ENCODE measurements at regions not wholly inside any gene's neighbourhood (a gene's known extent, or its start where the extent isn't known, plus 50 kb on each side); places are given as distances from the start of the nearest gene placed in this dataset.

- H3K36me3 ChIP-seq (ENCODE audit: low read depth) = no peaks in the 10 kb centered on the region
- intact Hi-C loops (cut with DNase I, micrococcal nuclease) = no loop called here
- DNase-seq = no peak
- TF ChIP-seq CTCF (IDR thresholded peaks at IDR 0.05) = no peak
- no peaks in the 10 kb centered on the region for H3K4me1 ChIP-seq (ENCODE audit: low read depth)
- H3K4me3 ChIP-seq = no peak overlapping the region
- no peak for ATAC-seq
- peaks cover 3% of the 10 kb centered on the region for H3K9me3 ChIP-seq
Measured at GRCh38 chr10:10432296-10433035, 585.2 kb upstream of the CELF2 start.

GRCh38 chr10:10434312-10434711 is 583.4 kb upstream of the CELF2 start:
- no peak for DNase-seq
- Histone ChIP-seq H3K4me3 (no peak overlapping the region), H3K4me1 (ENCODE audit: low read depth) (no peaks in the 10 kb centered on the region), H3K9me3 (peaks cover 3% of the 10 kb centered on the region), H3K36me3 (ENCODE audit: low read depth) (no peaks in the 10 kb centered on the region)
- intact Hi-C loops (cut with DNase I, micrococcal nuclease) = no loop called here
- no peak for TF ChIP-seq CTCF (IDR thresholded peaks at IDR 0.05)
- ATAC-seq = no peak

- TF ChIP-seq CTCF (IDR thresholded peaks at IDR 0.05) = no peak
- Histone ChIP-seq H3K36me3 (ENCODE audit: low read depth) (no peaks in the 10 kb centered on the region), H3K4me3 (no peak overlapping the region), H3K4me1 (ENCODE audit: low read depth) (no peaks in the 10 kb centered on the region), H3K9me3 (peaks cover 3% of the 10 kb centered on the region)
- intact Hi-C loops (cut with DNase I, micrococcal nuclease) = no loop called here
- ATAC-seq (no peak), DNase-seq (no peak)
Measured at GRCh38 chr10:10437886-10438285, 579.8 kb upstream of the CELF2 start.

GRCh38 chr10:10438335-10439100 is 579.2 kb upstream of the CELF2 start:
- ATAC-seq = no peak
- H3K9me3 ChIP-seq = peaks cover 3% of the 10 kb centered on the region
- no peak for TF ChIP-seq CTCF (IDR thresholded peaks at IDR 0.05)
- no peaks in the 10 kb centered on the region for H3K4me1 ChIP-seq (ENCODE audit: low read depth)
- intact Hi-C loops (cut with DNase I, micrococcal nuclease) = no loop called here
- no peaks in the 10 kb centered on the region for H3K36me3 ChIP-seq (ENCODE audit: low read depth)
- no peak overlapping the region for H3K4me3 ChIP-seq
- DNase-seq = no peak

- H3K4me1 ChIP-seq (ENCODE audit: low read depth) = no peaks in the 10 kb centered on the region
- no peak for ATAC-seq
- intact Hi-C loops (cut with DNase I, micrococcal nuclease) = no loop called here
- H3K9me3 ChIP-seq = no peaks in the 10 kb centered on the region
- H3K4me3 ChIP-seq = no peak overlapping the region
- no peak for DNase-seq
- no peak for TF ChIP-seq CTCF (IDR thresholded peaks at IDR 0.05)
- no peaks in the 10 kb centered on the region for H3K36me3 ChIP-seq (ENCODE audit: low read depth)
Measured at GRCh38 chr10:10456856-10457255, 560.8 kb upstream of the CELF2 start.

All from mucosa of descending colon (tissue), 3 donors.